ENCODE measurements at regions not wholly inside any gene's neighbourhood (a gene's known extent, or its start where the extent isn't known, plus 50 kb on each side); places are given as distances from the start of the nearest gene placed in this dataset.
"Not testable (repeated sequence)": the region's sequence is repeated elsewhere in the genome, so short reads cannot be mapped to it uniquely, and the experiment has no call there.

DNA sequence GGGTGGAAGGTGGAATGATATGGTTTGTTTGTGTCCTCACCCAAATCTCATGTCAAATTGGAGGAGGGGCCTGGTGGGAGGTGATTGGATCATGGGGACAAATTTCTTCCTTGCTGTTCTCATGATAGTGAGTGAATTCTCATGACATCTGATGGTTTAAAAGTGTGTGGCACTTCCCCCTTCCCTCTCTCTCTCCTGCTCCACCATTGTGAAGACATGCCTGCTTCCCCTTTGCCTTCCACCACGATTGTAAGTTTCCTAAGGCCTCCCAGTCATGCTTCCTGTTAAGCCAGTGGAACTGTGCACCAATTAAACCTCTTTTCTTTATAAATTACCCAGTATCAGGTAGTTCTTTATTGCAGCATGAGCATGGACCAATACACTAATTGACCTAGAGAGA lies 99.0 kb upstream of the ZBED5 start:
- TF ChIP-seq, protein P1, sequence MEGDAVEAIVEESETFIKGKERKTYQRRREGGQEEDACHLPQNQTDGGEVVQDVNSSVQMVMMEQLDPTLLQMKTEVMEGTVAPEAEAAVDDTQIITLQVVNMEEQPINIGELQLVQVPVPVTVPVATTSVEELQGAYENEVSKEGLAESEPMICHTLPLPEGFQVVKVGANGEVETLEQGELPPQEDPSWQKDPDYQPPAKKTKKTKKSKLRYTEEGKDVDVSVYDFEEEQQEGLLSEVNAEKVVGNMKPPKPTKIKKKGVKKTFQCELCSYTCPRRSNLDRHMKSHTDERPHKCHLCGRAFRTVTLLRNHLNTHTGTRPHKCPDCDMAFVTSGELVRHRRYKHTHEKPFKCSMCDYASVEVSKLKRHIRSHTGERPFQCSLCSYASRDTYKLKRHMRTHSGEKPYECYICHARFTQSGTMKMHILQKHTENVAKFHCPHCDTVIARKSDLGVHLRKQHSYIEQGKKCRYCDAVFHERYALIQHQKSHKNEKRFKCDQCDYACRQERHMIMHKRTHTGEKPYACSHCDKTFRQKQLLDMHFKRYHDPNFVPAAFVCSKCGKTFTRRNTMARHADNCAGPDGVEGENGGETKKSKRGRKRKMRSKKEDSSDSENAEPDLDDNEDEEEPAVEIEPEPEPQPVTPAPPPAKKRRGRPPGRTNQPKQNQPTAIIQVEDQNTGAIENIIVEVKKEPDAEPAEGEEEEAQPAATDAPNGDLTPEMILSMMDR (conservative IDR thresholded peaks at IDR 0.05 in 1 of 2, IDR thresholded peaks at IDR 0.05 in 1 of 2; ENCODE audit: extremely low read depth in 1 of 2, insufficient read depth in 1 of 2, low read depth in 1 of 2, low read length in 2 of 2) = not testable (repeated sequence)
- TF ChIP-seq EZH2 (IDR thresholded peaks at IDR 0.05; ENCODE audit: borderline replicate concordance, low read length) = not testable (repeated sequence)
